ENCODE measurements at regions not wholly inside any gene's neighbourhood (a gene's known extent, or its start where the extent isn't known, plus 50 kb on each side); places are given as distances from the start of the nearest gene placed in this dataset.
"Not testable (repeated sequence)": the region's sequence is repeated elsewhere in the genome, so short reads cannot be mapped to it uniquely, and the experiment has no call there.

GRCh38 chr7:26987338-26987737 lies 108.5 kb downstream of the HOXA1 start:
- Histone ChIP-seq H3K27me3 (ENCODE audit: insufficient read depth, poor library complexity, severe bottlenecking) (no peaks in the 10 kb centered on the region), H3K27ac (replicated peaks) (no peak overlapping the region), H3K4me3 (replicated peaks; ENCODE audit: insufficient read depth, low read length) (no peak overlapping the region)
- TF ChIP-seq REST (IDR thresholded peaks at IDR 0.05; ENCODE audit: insufficient replicate concordance, low read depth) (no peak), POLR2AphosphoS5 (IDR thresholded peaks at IDR 0.05; ENCODE audit: low read depth) (no peak), GABPA (IDR thresholded peaks at IDR 0.05; ENCODE audit: low read depth) (no peak), CTCF (IDR thresholded peaks at IDR 0.05; ENCODE audit: insufficient read depth, low read length) (no peak), SPI1 (IDR thresholded peaks at IDR 0.05; ENCODE audit: borderline replicate concordance, low read depth) (no peak)
- DNase-seq (ENCODE audit: low read depth in 1 of 2, low spot score in 1 of 2), result no peak

- Histone ChIP-seq H3K27ac (replicated peaks) (no peak overlapping the region), H3K27me3 (ENCODE audit: insufficient read depth, poor library complexity, severe bottlenecking) (no peaks in the 10 kb centered on the region), H3K4me3 (replicated peaks; ENCODE audit: insufficient read depth, low read length) (no peak overlapping the region)
- no peak for DNase-seq (ENCODE audit: low read depth in 1 of 2, low spot score in 1 of 2)
- peak; percentile 32; the same call in 1 of the 2 replicates for TF ChIP-seq SPI1 (IDR thresholded peaks at IDR 0.05; ENCODE audit: borderline replicate concordance, low read depth)
- no peak for TF ChIP-seq REST (IDR thresholded peaks at IDR 0.05; ENCODE audit: insufficient replicate concordance, low read depth)
- no peak for TF ChIP-seq GABPA (IDR thresholded peaks at IDR 0.05; ENCODE audit: low read depth)
- no peak for TF ChIP-seq POLR2AphosphoS5 (IDR thresholded peaks at IDR 0.05; ENCODE audit: low read depth)
- no peak for TF ChIP-seq CTCF (IDR thresholded peaks at IDR 0.05; ENCODE audit: insufficient read depth, low read length)
Measured at GRCh38 chr7:26978146-26978545, 113.8 kb upstream of the SKAP2 start.

GRCh38 chr7:26976840-26977239 lies 112.5 kb upstream of the SKAP2 start:
- Histone ChIP-seq H3K27ac (replicated peaks) (no peak overlapping the region), H3K4me3 (replicated peaks; ENCODE audit: insufficient read depth, low read length) (no peak overlapping the region), H3K27me3 (ENCODE audit: insufficient read depth, poor library complexity, severe bottlenecking) (no peaks in the 10 kb centered on the region)
- TF ChIP-seq POLR2AphosphoS5 (IDR thresholded peaks at IDR 0.05; ENCODE audit: low read depth) (no peak), REST (IDR thresholded peaks at IDR 0.05; ENCODE audit: insufficient replicate concordance, low read depth) (no peak), GABPA (IDR thresholded peaks at IDR 0.05; ENCODE audit: low read depth) (no peak), CTCF (IDR thresholded peaks at IDR 0.05; ENCODE audit: insufficient read depth, low read length) (no peak), SPI1 (IDR thresholded peaks at IDR 0.05; ENCODE audit: borderline replicate concordance, low read depth) (no peak)
- DNase-seq (ENCODE audit: low read depth in 1 of 2, low spot score in 1 of 2), result no peak

DNA sequence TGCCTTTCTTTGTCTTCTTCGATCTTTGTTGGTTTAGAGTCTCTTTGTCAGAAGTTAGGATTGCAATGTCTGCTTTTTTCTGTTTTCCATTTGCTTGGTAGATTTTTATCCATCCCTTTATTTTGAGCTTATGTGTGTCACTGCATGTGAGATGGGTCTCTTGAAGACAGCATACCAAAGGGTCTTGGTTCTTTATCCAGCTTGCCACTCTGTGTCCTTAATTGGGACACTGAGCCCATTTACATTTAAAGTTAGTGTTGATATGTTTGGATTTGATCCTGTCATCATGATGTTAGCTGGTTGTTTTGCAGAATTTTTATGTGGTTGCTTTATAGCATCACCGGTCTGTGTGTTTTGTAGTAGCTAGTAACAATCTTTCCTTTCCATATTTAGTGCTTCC lies 107.5 kb upstream of the SKAP2 start:
- not testable (repeated sequence) for H3K4me3 ChIP-seq (replicated peaks; ENCODE audit: insufficient read depth, low read length); H3K27me3 ChIP-seq (ENCODE audit: insufficient read depth, poor library complexity, severe bottlenecking); DNase-seq (ENCODE audit: low read depth in 1 of 2, low spot score in 1 of 2); H3K27ac ChIP-seq (replicated peaks)

Data from HL-60 (cell line).